ENCODE measurements at regions not wholly inside any gene's neighbourhood (a gene's known extent, or its start where the extent isn't known, plus 50 kb on each side); places are given as distances from the start of the nearest gene placed in this dataset.
A peak's percentile ranks its signal among the peaks of the same experiment; 100 is the strongest.

DNA sequence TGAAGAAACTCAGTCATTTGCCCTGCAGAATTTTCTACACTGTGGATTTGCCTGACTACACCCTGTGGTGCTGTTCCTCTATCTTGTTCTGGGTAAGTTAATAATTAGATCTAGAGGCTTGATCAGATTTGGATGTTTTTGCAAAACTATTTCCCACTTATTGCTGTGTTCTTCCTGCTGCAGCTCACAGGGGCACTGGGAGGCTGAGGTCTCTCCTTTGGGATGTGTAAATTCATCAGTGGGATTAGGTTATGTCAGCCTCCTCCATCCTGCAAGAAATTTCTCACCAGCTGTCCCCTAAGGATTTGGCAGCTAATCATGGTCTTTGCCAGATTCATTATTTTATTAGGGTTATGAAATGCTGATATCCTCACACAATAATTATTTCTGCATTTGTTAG lies 148.1 kb upstream of the ZNF32 start:
- Histone ChIP-seq H3K4me3 (ENCODE audit: low read depth, low read length) (no peak overlapping the region), H3K36me3 (ENCODE audit: control insufficient read depth, insufficient read depth, low read length) (no peaks in the 10 kb centered on the region), H3K27me3 (ENCODE audit: control insufficient read depth, insufficient read depth, low read length) (no peaks in the 10 kb centered on the region)
- DNase-seq (ENCODE audit: low read depth): no peak
- TF ChIP-seq, protein P1, sequence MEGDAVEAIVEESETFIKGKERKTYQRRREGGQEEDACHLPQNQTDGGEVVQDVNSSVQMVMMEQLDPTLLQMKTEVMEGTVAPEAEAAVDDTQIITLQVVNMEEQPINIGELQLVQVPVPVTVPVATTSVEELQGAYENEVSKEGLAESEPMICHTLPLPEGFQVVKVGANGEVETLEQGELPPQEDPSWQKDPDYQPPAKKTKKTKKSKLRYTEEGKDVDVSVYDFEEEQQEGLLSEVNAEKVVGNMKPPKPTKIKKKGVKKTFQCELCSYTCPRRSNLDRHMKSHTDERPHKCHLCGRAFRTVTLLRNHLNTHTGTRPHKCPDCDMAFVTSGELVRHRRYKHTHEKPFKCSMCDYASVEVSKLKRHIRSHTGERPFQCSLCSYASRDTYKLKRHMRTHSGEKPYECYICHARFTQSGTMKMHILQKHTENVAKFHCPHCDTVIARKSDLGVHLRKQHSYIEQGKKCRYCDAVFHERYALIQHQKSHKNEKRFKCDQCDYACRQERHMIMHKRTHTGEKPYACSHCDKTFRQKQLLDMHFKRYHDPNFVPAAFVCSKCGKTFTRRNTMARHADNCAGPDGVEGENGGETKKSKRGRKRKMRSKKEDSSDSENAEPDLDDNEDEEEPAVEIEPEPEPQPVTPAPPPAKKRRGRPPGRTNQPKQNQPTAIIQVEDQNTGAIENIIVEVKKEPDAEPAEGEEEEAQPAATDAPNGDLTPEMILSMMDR (IDR thresholded peaks at IDR 0.05; ENCODE audit: insufficient read depth, low read depth, low read length): no peak
- ChIA-PET CTCF (no interaction called here), POLR2A (no interaction called here)

DNA sequence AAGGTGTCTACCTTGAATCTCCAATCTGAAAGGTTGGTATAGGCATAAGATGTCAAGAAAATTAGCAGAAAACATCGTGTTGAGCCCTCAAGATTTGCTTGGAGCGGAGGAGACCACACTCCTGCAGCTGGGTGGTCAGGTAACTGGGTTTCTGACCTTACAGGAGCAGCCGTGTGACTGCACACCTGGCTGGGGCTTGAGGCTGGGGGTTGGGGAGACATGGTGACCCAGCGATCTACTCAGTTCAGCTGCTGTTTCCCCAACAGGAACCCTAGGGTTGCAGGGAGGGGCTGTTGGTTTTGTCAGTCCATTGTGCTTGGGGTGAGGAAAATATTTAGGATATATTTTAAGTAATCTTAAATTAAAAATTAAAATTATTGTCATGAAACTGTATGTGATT lies 147.0 kb upstream of the ZNF32 start:
- TF ChIP-seq, protein P1 (IDR thresholded peaks at IDR 0.05; ENCODE audit: insufficient read depth, low read depth, low read length): no peak
- Histone ChIP-seq H3K4me3 (ENCODE audit: low read depth, low read length) (no peak overlapping the region), H3K27me3 (ENCODE audit: control insufficient read depth, insufficient read depth, low read length) (no peaks in the 10 kb centered on the region), H3K36me3 (ENCODE audit: control insufficient read depth, insufficient read depth, low read length) (no peaks in the 10 kb centered on the region)
- POLR2A ChIA-PET: no interaction called here
- CTCF ChIA-PET: no interaction called here
- no peak for DNase-seq (ENCODE audit: low read depth)

- no peaks in the 10 kb centered on the region for H3K36me3 ChIP-seq (ENCODE audit: control insufficient read depth, insufficient read depth, low read length)
- H3K4me3 ChIP-seq (ENCODE audit: low read depth, low read length): no peak overlapping the region
- H3K27me3 ChIP-seq (ENCODE audit: control insufficient read depth, insufficient read depth, low read length): no peaks in the 10 kb centered on the region
- ChIA-PET POLR2A (interaction anchor here (0.7 kb wide), 1 partner anchor 30 kb away, joined by 9 read pairs; no protein-coding TSS in a partner anchor), CTCF (no interaction called here)
- DNase-seq (ENCODE audit: low read depth): no peak
- TF ChIP-seq, protein P1 (IDR thresholded peaks at IDR 0.05; ENCODE audit: insufficient read depth, low read depth, low read length): no peak
Observed at GRCh38 chr10:43795093-43795492, 146.4 kb upstream of the ZNF32 start.

- no peak overlapping the region for H3K4me3 ChIP-seq (ENCODE audit: low read depth, low read length)
- H3K36me3 ChIP-seq (ENCODE audit: control insufficient read depth, insufficient read depth, low read length): no peaks in the 10 kb centered on the region
- TF ChIP-seq, protein P1 (IDR thresholded peaks at IDR 0.05; ENCODE audit: insufficient read depth, low read depth, low read length): no peak
- H3K27me3 ChIP-seq (ENCODE audit: control insufficient read depth, insufficient read depth, low read length): no peaks in the 10 kb centered on the region
- DNase-seq (ENCODE audit: low read depth): no peak
- ChIA-PET CTCF (no interaction called here), POLR2A (interaction anchor here (0.7 kb wide), 1 partner anchor 31 kb away, joined by 9 read pairs; no protein-coding TSS in a partner anchor)
Observed at GRCh38 chr10:43794181-43794815, 145.6 kb upstream of the ZNF32 start.

DNA sequence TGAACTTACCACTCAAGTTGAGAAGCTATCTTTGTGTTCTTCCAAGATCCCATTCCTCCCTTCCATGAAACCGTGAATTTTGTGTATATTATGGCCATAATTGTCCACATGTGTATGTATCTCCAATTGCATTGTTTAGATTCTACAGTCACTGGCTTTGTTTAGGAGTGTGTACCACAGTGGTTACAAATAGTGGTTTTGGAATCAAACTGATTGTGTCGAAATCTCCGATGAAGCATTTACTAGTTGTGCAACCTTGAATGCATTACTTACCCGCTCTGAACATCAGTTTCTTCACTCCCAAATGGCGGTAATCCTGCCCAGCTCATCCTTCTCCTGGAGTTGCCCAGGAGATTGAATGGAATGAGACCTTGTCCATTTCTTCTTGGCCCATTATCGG lies 145.0 kb upstream of the ZNF32 start:
- POLR2A ChIA-PET: interaction anchor here (0.6 kb wide), 1 partner anchor 11 kb away, joined by 3 read pairs; no protein-coding TSS in a partner anchor
- H3K27me3 ChIP-seq (ENCODE audit: control insufficient read depth, insufficient read depth, low read length): no peaks in the 10 kb centered on the region
- no peak overlapping the region for H3K4me3 ChIP-seq (ENCODE audit: low read depth, low read length)
- peak; percentile 31 for DNase-seq (ENCODE audit: low read depth)
- TF ChIP-seq, protein P1 (IDR thresholded peaks at IDR 0.05; ENCODE audit: insufficient read depth, low read depth, low read length): no peak
- CTCF ChIA-PET: no interaction called here
- H3K36me3 ChIP-seq (ENCODE audit: control insufficient read depth, insufficient read depth, low read length): no peaks in the 10 kb centered on the region
